OCI-LY3 (cell line): ENCODE measurements at regions not wholly inside any gene's neighbourhood (a gene's known extent, or its start where the extent isn't known, plus 50 kb on each side); places are given as distances from the start of the nearest gene placed in this dataset.

Source experiments
- H2AFZ ChIP-seq: fragments of 200-600, 300-600 bp; shearing (Covaris generic); 2 replicates; pipeline ENCODE4 v1.6.0; 2014; ENCODE audit warnings: antibody characterized with exemption, low read depth, low read length
- H3K27ac ChIP-seq: fragments of 200-600, 300-600 bp; sonication (generic); 2 replicates; pipeline ENCODE4 v1.5.1; 2014; ENCODE audit warnings: mild to moderate bottlenecking, low read length, moderate library complexity, mixed read lengths
- H3K27me3 ChIP-seq: fragments of 200-600, 300-600 bp; sonication (generic); 2 replicates; pipeline ENCODE4 v1.6.1; 2014; ENCODE audit warnings: low read depth, low read length, mixed read lengths
- H3K36me3 ChIP-seq: fragments of 200-600, 300-600 bp; sonication (generic); replicated peaks from 2 replicates; pipeline ENCODE3; 2014; ENCODE audit warnings: low read depth, low read length, mixed read lengths
- H3K4me1 ChIP-seq: fragments of 300-600, 200-600 bp; sonication (generic); 2 replicates; pipeline ENCODE4 v1.6.1; 2014; ENCODE audit warnings: low read length, mixed read lengths
- H3K4me2 ChIP-seq: fragments of 200-600, 300-600 bp; sonication (generic); 2 replicates; pipeline ENCODE4 v1.6.1; 2014; ENCODE audit warnings: low read length, mixed read lengths
- H3K4me3 ChIP-seq: fragments of 300-600, 200-600 bp; sonication (generic); 2 replicates; pipeline ENCODE4 v1.5.1; 2014; ENCODE audit warnings: antibody characterized with exemption, mild to moderate bottlenecking, low read length, moderate library complexity
- H3K79me2 ChIP-seq: fragments of 300-600, 200-600 bp; shearing (Covaris generic); 2 replicates; pipeline ENCODE4 v1.6.1; 2014; ENCODE audit warnings: mild to moderate bottlenecking, low read length, mixed read lengths
- H3K9ac ChIP-seq: fragments of 300-600, 200-600 bp; shearing (Covaris generic); 2 replicates; pipeline ENCODE4 v1.6.0; 2014; ENCODE audit warnings: mild to moderate bottlenecking, low read length, moderate library complexity
- H3K9me3 ChIP-seq: fragments of 200-600, 300-600 bp; shearing (Covaris generic); 2 replicates; pipeline ENCODE4 v1.6.1; 2014; ENCODE audit warnings: low read length, mixed read lengths; ENCODE audit not compliant: insufficient read depth
- H4K20me1 ChIP-seq: fragments of 200-600, 300-600 bp; sonication (generic); 2 replicates; pipeline ENCODE4 v1.6.1; 2016; ENCODE audit warnings: low read length, mixed read lengths; ENCODE audit not compliant: insufficient read depth
- EZH2phosphoT487 ChIP-seq: fragments of 200-600 bp; shearing (Covaris generic); IDR thresholded peaks from 2 replicates; pipeline ENCODE4 v1.6.1; 2018; ENCODE audit warnings: antibody characterized with exemption, mixed run types, low read depth
- TF ChIP-seq, protein P1 (sequence below): fragments of 200-600, 300-600 bp; sonication (generic); IDR thresholded peaks from 2 replicates; pipeline ENCODE4 v1.5.1; 2014; ENCODE audit warnings: antibody characterized with exemption, low read length, low read depth

DNA sequence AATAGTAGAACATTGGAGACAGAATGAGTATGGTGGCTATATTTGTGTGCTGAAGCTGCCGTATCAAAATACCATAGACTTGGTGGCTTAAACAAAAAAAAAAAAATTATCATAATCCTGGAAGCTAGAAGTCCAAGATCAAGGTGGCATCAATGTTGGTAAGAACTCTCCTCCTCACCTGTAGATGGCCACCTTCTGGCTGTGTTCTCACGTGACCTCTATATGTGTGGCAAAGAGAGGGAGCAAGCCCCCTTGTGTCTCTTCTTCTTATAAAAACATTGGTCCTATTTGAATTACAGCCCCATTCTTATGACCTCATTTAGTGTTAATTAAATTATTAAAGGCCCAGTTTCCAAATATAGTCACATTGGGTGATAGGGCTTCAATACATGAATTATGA is 1640.9 kb upstream of the PCDH7 start:
- Histone ChIP-seq H3K27ac (no peak overlapping the region), H3K79me2 (no peaks in the 10 kb centered on the region), H3K4me3 (no peak overlapping the region), H3K4me1 (peaks cover 2% of the 10 kb centered on the region), H2AFZ (no peak overlapping the region), H3K9me3 (no peaks in the 10 kb centered on the region), H3K27me3 (no peaks in the 10 kb centered on the region), H3K4me2 (no peak overlapping the region), H4K20me1 (no peaks in the 10 kb centered on the region), H3K9ac (no peak overlapping the region), H3K36me3 (no peaks in the 10 kb centered on the region)
- no peak for TF ChIP-seq EZH2phosphoT487
- TF ChIP-seq, protein P1, sequence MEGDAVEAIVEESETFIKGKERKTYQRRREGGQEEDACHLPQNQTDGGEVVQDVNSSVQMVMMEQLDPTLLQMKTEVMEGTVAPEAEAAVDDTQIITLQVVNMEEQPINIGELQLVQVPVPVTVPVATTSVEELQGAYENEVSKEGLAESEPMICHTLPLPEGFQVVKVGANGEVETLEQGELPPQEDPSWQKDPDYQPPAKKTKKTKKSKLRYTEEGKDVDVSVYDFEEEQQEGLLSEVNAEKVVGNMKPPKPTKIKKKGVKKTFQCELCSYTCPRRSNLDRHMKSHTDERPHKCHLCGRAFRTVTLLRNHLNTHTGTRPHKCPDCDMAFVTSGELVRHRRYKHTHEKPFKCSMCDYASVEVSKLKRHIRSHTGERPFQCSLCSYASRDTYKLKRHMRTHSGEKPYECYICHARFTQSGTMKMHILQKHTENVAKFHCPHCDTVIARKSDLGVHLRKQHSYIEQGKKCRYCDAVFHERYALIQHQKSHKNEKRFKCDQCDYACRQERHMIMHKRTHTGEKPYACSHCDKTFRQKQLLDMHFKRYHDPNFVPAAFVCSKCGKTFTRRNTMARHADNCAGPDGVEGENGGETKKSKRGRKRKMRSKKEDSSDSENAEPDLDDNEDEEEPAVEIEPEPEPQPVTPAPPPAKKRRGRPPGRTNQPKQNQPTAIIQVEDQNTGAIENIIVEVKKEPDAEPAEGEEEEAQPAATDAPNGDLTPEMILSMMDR = peak; percentile 18; the same call in 1 of the 2 replicates

DNA sequence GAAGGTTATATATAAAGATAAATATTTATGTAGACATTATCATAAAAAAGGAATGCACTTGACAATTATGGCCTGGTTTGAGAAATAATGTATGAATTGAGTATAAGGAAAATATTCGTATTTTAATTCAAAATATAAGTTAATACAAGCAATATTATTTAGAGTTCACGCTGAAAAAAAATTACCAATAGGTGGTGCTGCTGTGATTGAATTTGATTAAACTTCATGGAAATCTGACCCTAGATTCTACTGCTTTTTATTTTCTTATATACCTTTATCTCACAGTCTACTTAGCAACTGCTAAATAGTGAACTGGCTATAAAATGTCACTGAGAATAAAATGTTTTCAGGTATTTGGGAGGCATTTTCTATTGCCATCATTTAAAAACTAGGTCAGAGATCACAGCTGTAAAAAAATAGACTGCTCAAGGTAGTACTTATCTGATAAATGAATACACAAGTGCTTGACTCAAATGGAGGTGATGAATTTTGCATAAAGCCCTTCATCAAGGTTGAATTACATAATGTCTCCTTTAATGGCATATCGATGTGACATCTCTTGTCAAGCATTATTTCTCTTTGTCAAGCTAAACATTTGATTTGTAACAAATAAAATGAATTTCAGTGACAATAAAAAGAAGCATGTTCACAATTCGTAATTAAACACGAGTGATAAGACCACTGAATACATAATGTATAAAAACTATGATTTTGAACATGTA is 1638.8 kb upstream of the PCDH7 start:
- Histone ChIP-seq H3K9me3 (no peaks in the 10 kb centered on the region), H3K79me2 (no peaks in the 10 kb centered on the region), H3K4me1 (peaks cover 10% of the 10 kb centered on the region), H3K4me2 (no peak overlapping the region), H4K20me1 (no peaks in the 10 kb centered on the region), H3K4me3 (no peak overlapping the region), H3K27ac (no peak overlapping the region), H2AFZ (no peak overlapping the region), H3K9ac (no peak overlapping the region), H3K27me3 (no peaks in the 10 kb centered on the region), H3K36me3 (no peaks in the 10 kb centered on the region)
- TF ChIP-seq, protein P1 = peak; percentile 54
- TF ChIP-seq EZH2phosphoT487 = no peak

DNA sequence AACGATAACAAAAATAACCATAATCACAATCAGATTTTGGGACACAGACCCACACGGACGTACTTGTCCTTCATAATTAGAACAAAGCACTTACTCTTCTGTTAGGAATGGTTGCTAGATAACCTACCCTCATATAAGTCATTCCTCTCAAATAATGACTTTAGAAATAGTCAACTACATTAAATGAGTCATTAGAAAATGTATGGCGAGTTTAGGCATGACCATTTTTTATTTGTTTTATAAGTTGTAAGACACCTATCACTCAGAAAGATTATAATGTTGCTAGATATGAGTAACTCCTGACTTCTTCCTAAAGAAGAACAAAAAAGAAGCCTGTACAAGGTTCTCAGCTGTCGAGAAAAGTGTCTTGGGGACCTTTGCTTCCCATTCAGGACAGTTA is 1637.5 kb upstream of the PCDH7 start:
- Histone ChIP-seq H4K20me1 (no peaks in the 10 kb centered on the region), H3K27me3 (no peaks in the 10 kb centered on the region), H3K4me3 (no peak overlapping the region), H3K4me1 (peaks cover 10% of the 10 kb centered on the region), H3K79me2 (no peaks in the 10 kb centered on the region), H3K9me3 (no peaks in the 10 kb centered on the region), H3K4me2 (no peak overlapping the region), H3K36me3 (no peaks in the 10 kb centered on the region), H3K9ac (no peak overlapping the region), H2AFZ (no peak overlapping the region), H3K27ac (no peak overlapping the region)
- TF ChIP-seq EZH2phosphoT487 = no peak
- TF ChIP-seq, protein P1 = no peak

DNA sequence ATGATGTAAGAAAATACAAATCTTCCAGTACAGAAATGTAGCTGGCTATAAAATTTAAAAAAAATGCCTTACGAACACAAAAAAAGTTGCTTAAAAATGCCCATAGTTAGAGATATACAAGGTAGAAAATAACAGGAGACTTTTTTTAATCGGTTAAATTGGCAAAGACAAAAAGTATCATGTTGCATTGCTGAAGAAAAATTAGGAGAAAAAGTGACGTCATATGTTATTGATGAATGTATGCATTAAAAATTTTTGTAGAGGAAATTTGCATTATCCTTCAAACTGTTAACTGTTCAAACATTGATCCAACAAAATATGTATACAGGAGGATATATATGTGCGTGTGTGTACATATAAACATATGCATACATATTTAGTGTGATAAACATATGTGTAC is 1634.4 kb upstream of the PCDH7 start:
- no peaks in the 10 kb centered on the region for H4K20me1 ChIP-seq
- no peaks in the 10 kb centered on the region for H3K9me3 ChIP-seq
- no peaks in the 10 kb centered on the region for H3K36me3 ChIP-seq
- H2AFZ ChIP-seq = no peak overlapping the region
- no peak overlapping the region for H3K4me2 ChIP-seq
- peaks cover 10% of the 10 kb centered on the region for H3K4me1 ChIP-seq
- H3K27me3 ChIP-seq = no peaks in the 10 kb centered on the region
- TF ChIP-seq EZH2phosphoT487 = no peak
- TF ChIP-seq, protein P1 = no peak
- no peak overlapping the region for H3K9ac ChIP-seq
- no peak overlapping the region for H3K27ac ChIP-seq
- H3K4me3 ChIP-seq = no peak overlapping the region
- no peaks in the 10 kb centered on the region for H3K79me2 ChIP-seq
